Type B pancreatic cell (in vitro differentiated cells): ENCODE measurements at regions not wholly inside any gene's neighbourhood (a gene's known extent, or its start where the extent isn't known, plus 50 kb on each side); places are given as distances from the start of the nearest gene placed in this dataset.

Source experiments
- DNase-seq: peaks from one replicate; pipeline ENCODE4 v3.0.0; 2021; ENCODE audit warnings: mixed read lengths; ENCODE audit not compliant: unreplicated experiment; ENCODE audit errors: extremely low spot score
- H3K27ac Mint-ChIP-seq: 2 replicates; pipeline ENCODE4 v1.8.0; 2021; ENCODE audit warnings: mild to moderate bottlenecking, mixed read lengths
- H3K27me3 Mint-ChIP-seq: 2 replicates; pipeline ENCODE4 v1.8.0; 2021; ENCODE audit warnings: mixed read lengths
- H3K36me3 Mint-ChIP-seq: 2 replicates; pipeline ENCODE4 v1.8.0; 2021; ENCODE audit warnings: mixed read lengths
- H3K4me1 Mint-ChIP-seq: one replicate; pipeline ENCODE4 v1.8.0; 2021; ENCODE audit warnings: mixed read lengths; ENCODE audit not compliant: unreplicated experiment
- H3K4me3 Mint-ChIP-seq: 2 replicates; pipeline ENCODE4 v1.8.0; 2021; ENCODE audit warnings: mild to moderate bottlenecking, mixed read lengths
- H3K9me3 Mint-ChIP-seq: 2 replicates; pipeline ENCODE4 v1.8.0; 2021; ENCODE audit warnings: mixed read lengths
- TF ChIP-seq, protein P1 (sequence below): fragments of 200-600 bp; sonication (generic); conservative IDR thresholded peaks from 2 replicates; pipeline ENCODE4 v1.5.0; 2021; ENCODE audit warnings: antibody characterized with exemption, mild to moderate bottlenecking

GRCh38 chr6:169388395-169389166, 134.9 kb upstream of the THBS2 start:
- Mint-ChIP-seq H3K4me1 (no peaks in the 10 kb centered on the region), H3K27ac (no peak overlapping the region), H3K27me3 (no peaks in the 10 kb centered on the region), H3K9me3 (no peaks in the 10 kb centered on the region), H3K36me3 (no peaks in the 10 kb centered on the region), H3K4me3 (no peak overlapping the region)
- TF ChIP-seq, protein P1, sequence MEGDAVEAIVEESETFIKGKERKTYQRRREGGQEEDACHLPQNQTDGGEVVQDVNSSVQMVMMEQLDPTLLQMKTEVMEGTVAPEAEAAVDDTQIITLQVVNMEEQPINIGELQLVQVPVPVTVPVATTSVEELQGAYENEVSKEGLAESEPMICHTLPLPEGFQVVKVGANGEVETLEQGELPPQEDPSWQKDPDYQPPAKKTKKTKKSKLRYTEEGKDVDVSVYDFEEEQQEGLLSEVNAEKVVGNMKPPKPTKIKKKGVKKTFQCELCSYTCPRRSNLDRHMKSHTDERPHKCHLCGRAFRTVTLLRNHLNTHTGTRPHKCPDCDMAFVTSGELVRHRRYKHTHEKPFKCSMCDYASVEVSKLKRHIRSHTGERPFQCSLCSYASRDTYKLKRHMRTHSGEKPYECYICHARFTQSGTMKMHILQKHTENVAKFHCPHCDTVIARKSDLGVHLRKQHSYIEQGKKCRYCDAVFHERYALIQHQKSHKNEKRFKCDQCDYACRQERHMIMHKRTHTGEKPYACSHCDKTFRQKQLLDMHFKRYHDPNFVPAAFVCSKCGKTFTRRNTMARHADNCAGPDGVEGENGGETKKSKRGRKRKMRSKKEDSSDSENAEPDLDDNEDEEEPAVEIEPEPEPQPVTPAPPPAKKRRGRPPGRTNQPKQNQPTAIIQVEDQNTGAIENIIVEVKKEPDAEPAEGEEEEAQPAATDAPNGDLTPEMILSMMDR = no peak
- DNase-seq = no peak

GRCh38 chr6:169387809-169388383, 134.2 kb upstream of the THBS2 start:
- H3K36me3 Mint-ChIP-seq = no peaks in the 10 kb centered on the region
- TF ChIP-seq, protein P1 = no peak
- no peaks in the 10 kb centered on the region for H3K4me1 Mint-ChIP-seq
- no peak overlapping the region for H3K4me3 Mint-ChIP-seq
- no peaks in the 10 kb centered on the region for H3K27me3 Mint-ChIP-seq
- no peak for DNase-seq
- H3K9me3 Mint-ChIP-seq = no peaks in the 10 kb centered on the region
- no peak overlapping the region for H3K27ac Mint-ChIP-seq

DNA sequence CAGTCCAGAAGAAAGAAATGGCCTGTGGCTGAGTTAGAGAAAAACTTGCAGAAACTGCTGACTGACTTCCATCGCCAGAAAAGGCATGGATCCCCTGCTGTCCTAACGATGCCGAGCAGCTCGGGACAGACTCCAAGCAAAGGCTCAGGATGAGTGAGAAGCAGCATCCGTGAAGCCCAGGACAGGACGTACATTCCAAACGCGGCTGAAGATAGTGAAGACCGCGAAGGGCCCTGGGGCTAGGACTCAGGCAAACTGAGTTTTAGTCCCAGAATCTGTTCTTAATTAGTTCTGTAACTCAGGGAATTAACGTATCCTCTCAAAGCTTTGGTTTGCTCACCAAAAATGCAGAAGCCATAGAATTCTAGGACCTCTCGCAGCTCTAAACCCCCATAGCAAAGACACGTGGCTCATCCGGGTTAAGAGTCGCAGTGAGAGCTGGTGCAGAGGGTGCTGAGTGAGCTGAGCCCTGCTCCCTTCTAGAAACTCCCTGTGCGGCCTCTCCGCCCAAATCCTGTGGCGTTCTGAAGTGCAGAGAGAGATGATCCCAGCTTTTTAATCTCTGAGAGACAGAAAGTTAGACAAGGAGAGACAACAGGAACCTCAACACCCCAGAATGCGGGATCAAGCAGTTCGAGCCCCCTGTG, 132.9 kb upstream of the THBS2 start:
- Mint-ChIP-seq H3K27me3 (no peaks in the 10 kb centered on the region), H3K4me1 (no peaks in the 10 kb centered on the region), H3K4me3 (no peak overlapping the region), H3K27ac (no peak overlapping the region), H3K36me3 (no peaks in the 10 kb centered on the region), H3K9me3 (no peaks in the 10 kb centered on the region)
- DNase-seq = no peak
- TF ChIP-seq, protein P1 = no peak

GRCh38 chr6:169385237-169385880, 131.7 kb upstream of the THBS2 start:
- DNase-seq = no peak
- Mint-ChIP-seq H3K9me3 (no peaks in the 10 kb centered on the region), H3K27ac (no peak overlapping the region), H3K4me1 (no peaks in the 10 kb centered on the region), H3K27me3 (no peaks in the 10 kb centered on the region), H3K36me3 (no peaks in the 10 kb centered on the region), H3K4me3 (no peak overlapping the region)
- TF ChIP-seq, protein P1 = no peak

DNA sequence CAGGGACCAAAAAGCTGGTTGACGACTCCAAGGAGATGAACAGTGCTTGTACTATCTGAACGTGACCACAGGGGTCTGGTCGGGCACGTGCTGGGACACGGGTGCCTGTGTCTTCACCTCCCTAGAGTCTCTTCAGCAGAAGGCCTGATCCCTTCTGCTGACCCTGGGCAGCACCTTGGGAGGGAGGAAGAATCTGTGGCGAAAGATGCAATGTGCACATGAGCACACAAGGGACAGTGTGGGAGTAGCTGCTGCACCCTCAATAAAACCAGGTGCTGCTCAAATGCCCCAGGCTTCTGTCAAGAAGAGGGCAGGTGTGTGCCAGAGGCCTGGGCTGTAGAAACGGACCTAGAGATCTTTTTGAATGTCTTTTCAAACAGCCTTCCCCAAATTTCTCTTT, 130.6 kb upstream of the THBS2 start:
- Mint-ChIP-seq H3K36me3 (no peaks in the 10 kb centered on the region), H3K27me3 (no peaks in the 10 kb centered on the region), H3K27ac (no peak overlapping the region), H3K4me3 (no peak overlapping the region), H3K9me3 (no peaks in the 10 kb centered on the region), H3K4me1 (no peaks in the 10 kb centered on the region)
- no peak for DNase-seq
- TF ChIP-seq, protein P1 = no peak
